Vagina (tissue), 2 donors: ENCODE measurements at regions not wholly inside any gene's neighbourhood (a gene's known extent, or its start where the extent isn't known, plus 50 kb on each side); places are given as distances from the start of the nearest gene placed in this dataset.

Experiments
- DNase-seq, 2 donors: peaks; one replicate each; pipeline ENCODE4 v3.0.0-alpha.2; 2017; ENCODE audit errors: extremely low spot score in 2 of 2
- H3K27ac ChIP-seq: fragments of 200-600 bp; sonication (generic); one replicate; pipeline ENCODE4 v1.5.1; 2019
- H3K27me3 ChIP-seq: fragments of 200-600 bp; sonication (generic); one replicate; pipeline ENCODE4 v1.5.1; 2019
- H3K36me3 ChIP-seq, 2 donors: fragments of 200-600 bp; sonication (generic); one replicate each; pipeline ENCODE4 v1.5.1; 2017 to 2019
- H3K4me1 ChIP-seq: fragments of 200-600 bp; sonication (generic); one replicate; pipeline ENCODE4 v1.5.1; 2019
- H3K4me3 ChIP-seq, 2 donors: fragments of 200-600 bp; sonication (generic); 1 replicate in 1 of 2; 2 replicates in 1 of 2; pipeline ENCODE4 v1.5.1; 2016 to 2019
- H3K9me3 ChIP-seq: fragments of 200-600 bp; sonication (generic); one replicate; pipeline ENCODE4 v1.5.1; 2019
- CTCF ChIP-seq, 3 experiments: fragments of 450-650 bp in 2 of 3; fragments of 200-600 bp in 1 of 3; sonication (generic) in 1 of 3; IDR thresholded peaks; one replicate each; pipeline ENCODE4 v1.5.1; 2017 to 2019; ENCODE audit warnings: antibody characterized with exemption in 3 of 3, mild to moderate bottlenecking in 2 of 3, moderate library complexity in 2 of 3
- POLR2A ChIP-seq, 2 donors: fragments of 450-650 bp; IDR thresholded peaks; one replicate each; pipeline ENCODE4 v1.6.1; 2017; ENCODE audit warnings: antibody characterized with exemption in 2 of 2, mild to moderate bottlenecking in 2 of 2, moderate library complexity in 2 of 2
- POLR2AphosphoS5 ChIP-seq, 2 donors: sonication (generic); formaldehyde crosslinking; IDR thresholded peaks; one replicate each; pipeline ENCODE4 v1.9.0; 2017; ENCODE audit warnings: antibody characterized with exemption in 2 of 2, mild to moderate bottlenecking in 2 of 2, low read depth in 1 of 2; ENCODE audit not compliant: insufficient read depth in 1 of 2
- intact Hi-C: fragments of 100-400 bp; cut with DNase I; formaldehyde crosslinking; loops from one replicate; pipeline ENCODE4 v1.15.1; 2023

- Histone ChIP-seq H3K27me3 (no peaks in the 10 kb centered on the region), H3K9me3 (no peaks in the 10 kb centered on the region), H3K36me3 (no peaks in the 10 kb centered on the region), H3K27ac (no peak overlapping the region), H3K4me1 (no peaks in the 10 kb centered on the region), H3K4me3 (no peak overlapping the region)
- intact Hi-C loops: no loop called here
- no peak for DNase-seq
- no peak for TF ChIP-seq POLR2A (IDR thresholded peaks at IDR 0.05)
- TF ChIP-seq CTCF (IDR thresholded peaks at IDR 0.05): no peak
- TF ChIP-seq POLR2AphosphoS5 (IDR thresholded peaks at IDR 0.05; ENCODE audit: insufficient read depth in 1 of 2, low read depth in 1 of 2): no peak
These were observed 443.9 kb downstream of the PRR16 start for GRCh38 chr5:120907953-120908352.

- intact Hi-C loops: no loop called here
- Histone ChIP-seq H3K9me3 (no peaks in the 10 kb centered on the region), H3K36me3 (no peaks in the 10 kb centered on the region), H3K27ac (no peak overlapping the region), H3K4me3 (no peak overlapping the region), H3K4me1 (no peaks in the 10 kb centered on the region), H3K27me3 (no peaks in the 10 kb centered on the region)
- TF ChIP-seq CTCF (IDR thresholded peaks at IDR 0.05): no peak
- no peak for TF ChIP-seq POLR2A (IDR thresholded peaks at IDR 0.05)
- no peak for TF ChIP-seq POLR2AphosphoS5 (IDR thresholded peaks at IDR 0.05; ENCODE audit: insufficient read depth in 1 of 2, low read depth in 1 of 2)
- no peak for DNase-seq
These were observed 446.5 kb downstream of the PRR16 start for GRCh38 chr5:120910629-120911028.

- H3K27ac ChIP-seq: no peak overlapping the region
- H3K36me3 ChIP-seq: no peaks in the 10 kb centered on the region
- no peaks in the 10 kb centered on the region for H3K9me3 ChIP-seq
- no peak overlapping the region for H3K4me3 ChIP-seq
- H3K4me1 ChIP-seq: no peaks in the 10 kb centered on the region
- intact Hi-C loops: no loop called here
- TF ChIP-seq POLR2AphosphoS5 (IDR thresholded peaks at IDR 0.05; ENCODE audit: insufficient read depth in 1 of 2, low read depth in 1 of 2): no peak
- TF ChIP-seq POLR2A (IDR thresholded peaks at IDR 0.05): no peak
- no peak for TF ChIP-seq CTCF (IDR thresholded peaks at IDR 0.05)
- no peak for DNase-seq
- H3K27me3 ChIP-seq: no peaks in the 10 kb centered on the region
These were observed 449.3 kb downstream of the PRR16 start for GRCh38 chr5:120913396-120913795.

GRCh38 chr5:120917214-120917758, 453.2 kb downstream of the PRR16 start:
- Histone ChIP-seq H3K27me3 (no peaks in the 10 kb centered on the region), H3K36me3 (no peaks in the 10 kb centered on the region), H3K9me3 (no peaks in the 10 kb centered on the region), H3K27ac (no peak overlapping the region), H3K4me3 (no peak overlapping the region), H3K4me1 (no peaks in the 10 kb centered on the region)
- TF ChIP-seq POLR2AphosphoS5 (IDR thresholded peaks at IDR 0.05; ENCODE audit: insufficient read depth in 1 of 2, low read depth in 1 of 2): no peak
- TF ChIP-seq CTCF (IDR thresholded peaks at IDR 0.05): no peak
- no peak for TF ChIP-seq POLR2A (IDR thresholded peaks at IDR 0.05)
- no peak for DNase-seq
- intact Hi-C loops: no loop called here

- Histone ChIP-seq H3K36me3 (no peaks in the 10 kb centered on the region), H3K27ac (no peak overlapping the region), H3K4me1 (no peaks in the 10 kb centered on the region), H3K9me3 (no peaks in the 10 kb centered on the region), H3K4me3 (no peak overlapping the region), H3K27me3 (no peaks in the 10 kb centered on the region)
- no peak for DNase-seq
- intact Hi-C loops: no loop called here
- no peak for TF ChIP-seq POLR2A (IDR thresholded peaks at IDR 0.05)
- no peak for TF ChIP-seq POLR2AphosphoS5 (IDR thresholded peaks at IDR 0.05; ENCODE audit: insufficient read depth in 1 of 2, low read depth in 1 of 2)
- TF ChIP-seq CTCF (IDR thresholded peaks at IDR 0.05): no peak
These were observed 454.9 kb downstream of the PRR16 start for GRCh38 chr5:120919017-120919416.
